ENCODE measurements at regions not wholly inside any gene's neighbourhood (a gene's known extent, or its start where the extent isn't known, plus 50 kb on each side); places are given as distances from the start of the nearest gene placed in this dataset.
"Not testable (repeated sequence)": the region's sequence is repeated elsewhere in the genome, so short reads cannot be mapped to it uniquely, and the experiment has no call there.

GRCh38 chr12:9510392-9511011, 97.2 kb downstream of the KLRB1 start:
- H3K9ac ChIP-seq (ENCODE audit: low read depth, low read length, poor library complexity); H2AFZ ChIP-seq (ENCODE audit: low read length); DNase-seq (ENCODE audit: low spot score); H3K27ac ChIP-seq (replicated peaks; ENCODE audit: low read length); H2BK15ac ChIP-seq (ENCODE audit: low read length); H3K4me1 ChIP-seq (ENCODE audit: control insufficient read depth in 2 of 2, insufficient read depth in 1 of 2, low read depth in 1 of 2, low read length in 2 of 2); H2BK120ac ChIP-seq (ENCODE audit: low read depth, low read length); H4K91ac ChIP-seq (ENCODE audit: low read depth, low read length, poor library complexity); H3K79me1 ChIP-seq (ENCODE audit: low read depth, low read length); H3K4me3 ChIP-seq (ENCODE audit: low read length in 2 of 2); H3K9me3 ChIP-seq (replicated peaks in 1 of 2; ENCODE audit: control insufficient read depth in 2 of 2, insufficient read depth in 1 of 2, low read depth in 1 of 2, low read length in 2 of 2); H3K23ac ChIP-seq (ENCODE audit: low read depth, low read length, poor library complexity); H4K8ac ChIP-seq (ENCODE audit: low read depth, low read length); H3K4ac ChIP-seq (ENCODE audit: low read length); H2BK5ac ChIP-seq (ENCODE audit: low read length); H3K18ac ChIP-seq (ENCODE audit: low read length); H3K36me3 ChIP-seq (replicated peaks in 1 of 2; ENCODE audit: control insufficient read depth in 2 of 2, insufficient read depth in 2 of 2, low read length in 2 of 2); H3K4me2 ChIP-seq (ENCODE audit: insufficient read depth, low read length, poor library complexity, severe bottlenecking); H3K14ac ChIP-seq (ENCODE audit: low read length); H3K27me3 ChIP-seq (ENCODE audit: control insufficient read depth in 3 of 3, insufficient read depth in 3 of 3, low read depth in 1 of 3, low read length in 3 of 3); H2AK5ac ChIP-seq (ENCODE audit: low read depth, low read length); H2BK12ac ChIP-seq (ENCODE audit: low read length): not testable (repeated sequence)
- WGBS, 2 donors (ENCODE audit: extremely low coverage in 2 of 2, insufficient read length in 2 of 2, insufficient replicate concordance in 1 of 2) = no CpG with 5 or more reads among the region's 1 CpG

DNA sequence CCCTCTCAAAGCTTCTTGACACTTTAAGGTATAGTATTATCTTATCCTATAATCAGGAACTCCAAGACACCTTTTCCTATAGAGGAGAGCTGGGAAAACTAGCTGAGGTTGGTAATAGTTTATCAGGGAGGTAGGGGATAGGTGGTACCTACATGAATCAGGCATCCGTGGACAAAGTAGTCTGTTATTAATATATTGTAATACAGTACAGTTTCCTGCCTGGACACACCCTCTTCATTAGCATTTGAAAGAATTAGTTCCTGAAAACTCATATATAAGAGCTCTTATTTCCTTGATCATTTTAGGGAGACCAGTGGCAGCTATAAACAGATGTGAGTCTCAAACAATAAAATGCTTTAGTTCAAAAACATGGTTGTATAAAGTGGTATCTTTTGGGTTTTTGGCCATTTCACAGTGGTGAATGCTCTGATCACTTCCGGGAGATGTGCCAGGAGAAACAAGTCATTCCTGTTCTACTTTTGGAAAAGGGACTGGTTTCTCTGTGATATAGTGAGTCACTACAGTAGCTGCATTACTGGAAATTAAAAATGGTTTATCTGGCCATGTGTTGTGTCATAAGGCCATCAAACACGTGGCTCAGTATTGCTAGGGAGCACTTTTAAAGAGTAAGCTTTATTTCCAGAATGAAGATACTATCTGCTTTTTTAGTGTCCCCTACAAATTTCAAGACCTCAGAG, 98.1 kb downstream of the KLRB1 start:
- Histone ChIP-seq H3K36me3 (replicated peaks in 1 of 2; ENCODE audit: control insufficient read depth in 2 of 2, insufficient read depth in 2 of 2, low read length in 2 of 2) (no peaks in the 10 kb centered on the region), H3K18ac (ENCODE audit: low read length) (no peak overlapping the region), H4K91ac (ENCODE audit: low read depth, low read length, poor library complexity) (no peak overlapping the region), H3K79me1 (ENCODE audit: low read depth, low read length) (no peaks in the 10 kb centered on the region), H2AK5ac (ENCODE audit: low read depth, low read length) (no peak overlapping the region), H3K27ac (replicated peaks; ENCODE audit: low read length) (no peak overlapping the region), H3K14ac (ENCODE audit: low read length) (no peak overlapping the region), H3K23ac (ENCODE audit: low read depth, low read length, poor library complexity) (no peak overlapping the region), H2BK15ac (ENCODE audit: low read length) (no peak overlapping the region), H2BK5ac (ENCODE audit: low read length) (no peak overlapping the region), H3K4me2 (ENCODE audit: insufficient read depth, low read length, poor library complexity, severe bottlenecking) (no peak overlapping the region), H3K9me3 (replicated peaks in 1 of 2; ENCODE audit: control insufficient read depth in 2 of 2, insufficient read depth in 1 of 2, low read depth in 1 of 2, low read length in 2 of 2) (no peaks in the 10 kb centered on the region), H3K27me3 (ENCODE audit: control insufficient read depth in 3 of 3, insufficient read depth in 3 of 3, low read depth in 1 of 3, low read length in 3 of 3) (no peaks in the 10 kb centered on the region), H3K4me3 (ENCODE audit: low read length in 2 of 2) (no peak overlapping the region), H2BK120ac (ENCODE audit: low read depth, low read length) (no peak overlapping the region), H3K9ac (ENCODE audit: low read depth, low read length, poor library complexity) (no peak overlapping the region), H2BK12ac (ENCODE audit: low read length) (no peak overlapping the region), H2AFZ (ENCODE audit: low read length) (no peak overlapping the region), H4K8ac (ENCODE audit: low read depth, low read length) (no peak overlapping the region), H3K4me1 (ENCODE audit: control insufficient read depth in 2 of 2, insufficient read depth in 1 of 2, low read depth in 1 of 2, low read length in 2 of 2) (no peaks in the 10 kb centered on the region), H3K4ac (ENCODE audit: low read length) (no peak overlapping the region)
- no CpG with 5 or more reads among the region's 3 CpGs for WGBS, 2 donors (ENCODE audit: extremely low coverage in 2 of 2, insufficient read length in 2 of 2, insufficient replicate concordance in 1 of 2)
- DNase-seq (ENCODE audit: low spot score) = no peak

DNA sequence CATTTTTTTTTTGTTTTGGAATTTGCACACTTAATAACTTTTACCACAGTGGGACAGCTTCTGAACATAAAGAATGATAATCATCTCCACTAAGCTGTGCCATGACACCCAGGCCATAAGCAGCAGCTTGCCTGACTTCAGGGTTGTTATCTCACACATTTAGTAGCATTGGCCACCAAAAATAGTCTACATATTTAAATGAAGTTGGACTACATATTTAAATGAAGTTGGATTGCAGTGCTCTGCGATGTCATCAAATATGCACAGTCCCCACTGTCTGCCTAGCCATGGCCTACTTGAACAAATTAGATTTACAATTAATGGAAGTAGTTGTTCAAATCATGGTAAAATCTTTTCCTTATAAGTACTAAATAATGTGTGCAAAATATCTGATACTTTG, 101.0 kb downstream of the KLRB1 start:
- Histone ChIP-seq H3K36me3 (replicated peaks in 1 of 2; ENCODE audit: control insufficient read depth in 2 of 2, insufficient read depth in 2 of 2, low read length in 2 of 2) (no peaks in the 10 kb centered on the region), H3K27ac (replicated peaks; ENCODE audit: low read length) (no peak overlapping the region), H4K8ac (ENCODE audit: low read depth, low read length) (no peak overlapping the region), H2AFZ (ENCODE audit: low read length) (no peak overlapping the region), H3K4me2 (ENCODE audit: insufficient read depth, low read length, poor library complexity, severe bottlenecking) (no peak overlapping the region), H2BK5ac (ENCODE audit: low read length) (no peak overlapping the region), H3K9ac (ENCODE audit: low read depth, low read length, poor library complexity) (no peak overlapping the region), H3K4me1 (ENCODE audit: control insufficient read depth in 2 of 2, insufficient read depth in 1 of 2, low read depth in 1 of 2, low read length in 2 of 2) (no peaks in the 10 kb centered on the region), H2BK12ac (ENCODE audit: low read length) (no peak overlapping the region), H3K4ac (ENCODE audit: low read length) (no peak overlapping the region), H3K23ac (ENCODE audit: low read depth, low read length, poor library complexity) (no peak overlapping the region), H2BK120ac (ENCODE audit: low read depth, low read length) (no peak overlapping the region), H3K18ac (ENCODE audit: low read length) (no peak overlapping the region), H3K27me3 (ENCODE audit: control insufficient read depth in 3 of 3, insufficient read depth in 3 of 3, low read depth in 1 of 3, low read length in 3 of 3) (no peaks in the 10 kb centered on the region), H4K91ac (ENCODE audit: low read depth, low read length, poor library complexity) (no peak overlapping the region), H2AK5ac (ENCODE audit: low read depth, low read length) (no peak overlapping the region), H3K4me3 (ENCODE audit: low read length in 2 of 2) (no peak overlapping the region), H2BK15ac (ENCODE audit: low read length) (no peak overlapping the region), H3K79me1 (ENCODE audit: low read depth, low read length) (no peaks in the 10 kb centered on the region), H3K9me3 (replicated peaks in 1 of 2; ENCODE audit: control insufficient read depth in 2 of 2, insufficient read depth in 1 of 2, low read depth in 1 of 2, low read length in 2 of 2) (no peaks in the 10 kb centered on the region), H3K14ac (ENCODE audit: low read length) (no peak overlapping the region)
- DNase-seq (ENCODE audit: low spot score) = no peak
- WGBS, 2 donors (ENCODE audit: extremely low coverage in 2 of 2, insufficient read length in 2 of 2, insufficient replicate concordance in 1 of 2) = no CpG with 5 or more reads among the region's 1 CpG

GRCh38 chr12:9503384-9503783, 104.3 kb downstream of the KLRB1 start:
- H3K4ac ChIP-seq (ENCODE audit: low read length); H4K91ac ChIP-seq (ENCODE audit: low read depth, low read length, poor library complexity); H3K9me3 ChIP-seq (replicated peaks in 1 of 2; ENCODE audit: control insufficient read depth in 2 of 2, insufficient read depth in 1 of 2, low read depth in 1 of 2, low read length in 2 of 2); H2BK5ac ChIP-seq (ENCODE audit: low read length); H3K23ac ChIP-seq (ENCODE audit: low read depth, low read length, poor library complexity); H3K36me3 ChIP-seq (replicated peaks in 1 of 2; ENCODE audit: control insufficient read depth in 2 of 2, insufficient read depth in 2 of 2, low read length in 2 of 2); H2BK120ac ChIP-seq (ENCODE audit: low read depth, low read length); H3K14ac ChIP-seq (ENCODE audit: low read length); H2BK12ac ChIP-seq (ENCODE audit: low read length); H3K18ac ChIP-seq (ENCODE audit: low read length); DNase-seq (ENCODE audit: low spot score); H4K8ac ChIP-seq (ENCODE audit: low read depth, low read length); H3K27me3 ChIP-seq (ENCODE audit: control insufficient read depth in 3 of 3, insufficient read depth in 3 of 3, low read depth in 1 of 3, low read length in 3 of 3); H3K9ac ChIP-seq (ENCODE audit: low read depth, low read length, poor library complexity); H2BK15ac ChIP-seq (ENCODE audit: low read length); H2AK5ac ChIP-seq (ENCODE audit: low read depth, low read length); H3K79me1 ChIP-seq (ENCODE audit: low read depth, low read length); H3K4me1 ChIP-seq (ENCODE audit: control insufficient read depth in 2 of 2, insufficient read depth in 1 of 2, low read depth in 1 of 2, low read length in 2 of 2); H3K27ac ChIP-seq (replicated peaks; ENCODE audit: low read length); H3K4me2 ChIP-seq (ENCODE audit: insufficient read depth, low read length, poor library complexity, severe bottlenecking); H3K4me3 ChIP-seq (ENCODE audit: low read length in 2 of 2); H2AFZ ChIP-seq (ENCODE audit: low read length): not testable (repeated sequence)
- no CpG with 5 or more reads among the region's 2 CpGs for WGBS, 2 donors (ENCODE audit: extremely low coverage in 2 of 2, insufficient read length in 2 of 2, insufficient replicate concordance in 1 of 2)
